Middle frontal gyrus (tissue), 1 donor: ENCODE measurements at regions not wholly inside any gene's neighbourhood (a gene's known extent, or its start where the extent isn't known, plus 50 kb on each side); places are given as distances from the start of the nearest gene placed in this dataset.
"Not testable (repeated sequence)": the region's sequence is repeated elsewhere in the genome, so short reads cannot be mapped to it uniquely, and the experiment has no call there.

Source experiments
- DNase-seq: peaks from one replicate; pipeline ENCODE4 v3.0.0-alpha.2; 2015; ENCODE audit warnings: low spot score; ENCODE audit errors: extremely low spot score

- DNase-seq = no peak
These were observed 167.8 kb downstream of the BRD1 start for GRCh38 chr22:49659924-49660315.

- no peak for DNase-seq
These were observed 168.3 kb downstream of the BRD1 start for GRCh38 chr22:49659281-49659923.

GRCh38 chr22:49658902-49659280 lies 168.8 kb downstream of the BRD1 start:
- DNase-seq = no peak

GRCh38 chr22:49657974-49658590 lies 169.6 kb downstream of the BRD1 start:
- DNase-seq = no peak

- DNase-seq = no peak
These were observed 170.2 kb downstream of the BRD1 start for GRCh38 chr22:49657275-49657973.

- not testable (repeated sequence) for DNase-seq
These were observed 170.8 kb downstream of the BRD1 start for GRCh38 chr22:49656883-49657274.

GRCh38 chr22:49656291-49656851 lies 171.3 kb downstream of the BRD1 start:
- no peak for DNase-seq

GRCh38 chr22:49655168-49655812 lies 172.4 kb downstream of the BRD1 start:
- no peak for DNase-seq

GRCh38 chr22:49650336-49651241 lies 177.1 kb downstream of the BRD1 start:
- DNase-seq = no peak

- no peak for DNase-seq
These were observed 178.3 kb downstream of the BRD1 start for GRCh38 chr22:49649166-49650068.

GRCh38 chr22:49648053-49648452 lies 179.6 kb downstream of the BRD1 start:
- DNase-seq = no peak

GRCh38 chr22:49647627-49648026 lies 180.0 kb downstream of the BRD1 start:
- no peak for DNase-seq

GRCh38 chr22:49646876-49647275 lies 180.8 kb downstream of the BRD1 start:
- DNase-seq = no peak

GRCh38 chr22:49645791-49646550 lies 181.7 kb downstream of the BRD1 start:
- DNase-seq = no peak

- DNase-seq = no peak
These were observed 182.4 kb downstream of the BRD1 start for GRCh38 chr22:49645257-49645656.

- DNase-seq = no peak
These were observed 183.7 kb downstream of the BRD1 start for GRCh38 chr22:49643998-49644397.

- no peak for DNase-seq
These were observed 184.2 kb downstream of the BRD1 start for GRCh38 chr22:49643466-49643865.

GRCh38 chr22:49642741-49643140 lies 184.9 kb downstream of the BRD1 start:
- no peak for DNase-seq

- no peak for DNase-seq
These were observed 185.3 kb downstream of the BRD1 start for GRCh38 chr22:49642331-49642730.
